ENCODE measurements at regions not wholly inside any gene's neighbourhood (a gene's known extent, or its start where the extent isn't known, plus 50 kb on each side); places are given as distances from the start of the nearest gene placed in this dataset.
"Not testable (repeated sequence)": the region's sequence is repeated elsewhere in the genome, so short reads cannot be mapped to it uniquely, and the experiment has no call there.

DNA sequence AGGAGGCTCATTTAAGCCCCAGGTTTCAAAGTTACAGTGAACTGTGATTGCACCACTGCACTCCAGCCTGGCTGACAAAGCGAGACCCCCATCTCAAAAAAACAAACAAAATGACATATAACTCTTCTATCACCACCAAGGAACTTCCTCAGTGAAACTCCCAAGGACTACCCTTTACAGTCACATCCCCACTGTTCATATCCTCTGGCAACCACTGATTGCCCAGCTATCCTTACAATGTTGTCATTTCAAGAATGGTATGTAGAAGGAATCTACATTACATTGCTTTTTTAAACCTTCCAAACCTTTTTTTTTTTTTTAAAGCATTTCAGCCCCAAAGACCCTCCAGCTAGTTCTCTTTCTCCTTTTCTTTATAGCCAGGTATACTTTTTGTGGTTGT is 123.1 kb upstream of the CARMIL1 start:
- Mint-ChIP-seq H3K27ac (peak overlapping the region; percentile 4), H3K36me3 (ENCODE audit: low read depth) (peaks cover 8% of the 10 kb centered on the region)
- CTCF ChIA-PET = interaction anchor here (0.6 kb wide), 2 partner anchors 13 to 381 kb away, joined by 3 read pairs; no protein-coding TSS in a partner anchor

DNA sequence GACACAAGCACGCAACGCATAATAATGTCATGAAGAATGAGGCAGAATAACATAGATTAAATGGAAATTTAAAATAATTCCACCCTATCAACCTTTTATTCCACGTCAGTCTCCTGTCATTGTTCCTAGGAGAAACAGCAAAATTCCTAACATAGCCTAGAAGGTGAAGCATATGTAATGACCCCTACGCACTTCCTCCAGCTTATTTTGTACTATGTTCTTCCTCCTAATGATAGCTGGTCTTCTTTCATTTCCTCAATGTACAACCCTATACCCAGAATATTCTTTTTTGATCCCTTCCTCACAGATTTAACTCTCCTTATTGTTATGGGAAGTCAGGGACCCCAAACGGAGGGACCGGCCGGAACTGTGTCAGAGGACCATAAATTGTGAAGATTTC is 122.0 kb upstream of the CARMIL1 start:
- intact Hi-C loops (cut with DNase I, micrococcal nuclease) = no loop called here
- ChIA-PET POLR2A (no interaction called here), CTCF (interaction anchor here (0.6 kb wide), 1 partner anchor 558 kb away, joined by 3 read pairs; no protein-coding TSS in a partner anchor)
- no peak for ATAC-seq
- Mint-ChIP-seq H3K4me1 (peaks cover 8% of the 10 kb centered on the region), H3K9me3 (ENCODE audit: low read depth) (peaks cover 24% of the 10 kb centered on the region), H3K27me3 (peaks cover 2% of the 10 kb centered on the region), H3K4me3 (no peak overlapping the region), H3K36me3 (ENCODE audit: low read depth) (peaks cover 8% of the 10 kb centered on the region), H3K27ac (no peak overlapping the region)
- DNase-seq = no peak

More for the DNA sequence above, 123.1 kb upstream of the CARMIL1 start:
- Mint-ChIP-seq H3K9me3 (ENCODE audit: low read depth) (peaks cover 24% of the 10 kb centered on the region), H3K4me3 (no peak overlapping the region), H3K4me1 (peaks cover 12% of the 10 kb centered on the region), H3K27me3 (peaks cover 2% of the 10 kb centered on the region)
- POLR2A ChIA-PET = no interaction called here
- ATAC-seq (no peak), DNase-seq (no peak)
- intact Hi-C loops (cut with DNase I, micrococcal nuclease) = no loop called here

DNA sequence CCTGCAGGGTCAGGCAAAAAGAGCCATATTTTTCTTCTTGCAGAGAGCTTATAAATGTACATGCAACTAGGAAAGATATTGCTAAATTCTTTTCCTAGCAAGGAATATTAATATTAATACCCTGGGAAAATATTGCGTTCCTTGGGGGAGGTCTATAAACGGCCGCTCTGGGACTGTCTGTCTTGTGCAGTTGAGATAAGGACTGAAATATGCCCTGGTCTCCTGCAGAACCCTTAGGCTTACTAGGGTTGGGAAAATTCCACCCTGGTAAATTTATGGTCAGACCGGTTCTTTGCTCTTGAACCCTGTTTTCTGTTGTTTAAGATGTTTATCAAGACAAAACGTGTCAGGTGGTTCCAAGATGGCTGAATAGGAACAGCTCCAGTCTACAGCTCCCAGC is 121.3 kb upstream of the CARMIL1 start:
- ATAC-seq (no peak), DNase-seq (no peak)
- POLR2A ChIA-PET = no interaction called here
- CTCF ChIA-PET = no interaction called here
- Mint-ChIP-seq H3K4me3 (no peak overlapping the region), H3K27me3 (peaks cover 2% of the 10 kb centered on the region), H3K36me3 (ENCODE audit: low read depth) (peaks cover 8% of the 10 kb centered on the region), H3K4me1 (peaks cover 8% of the 10 kb centered on the region), H3K9me3 (ENCODE audit: low read depth) (peaks cover 24% of the 10 kb centered on the region), H3K27ac (no peak overlapping the region)
- intact Hi-C loops (cut with DNase I, micrococcal nuclease) = no loop called here

DNA sequence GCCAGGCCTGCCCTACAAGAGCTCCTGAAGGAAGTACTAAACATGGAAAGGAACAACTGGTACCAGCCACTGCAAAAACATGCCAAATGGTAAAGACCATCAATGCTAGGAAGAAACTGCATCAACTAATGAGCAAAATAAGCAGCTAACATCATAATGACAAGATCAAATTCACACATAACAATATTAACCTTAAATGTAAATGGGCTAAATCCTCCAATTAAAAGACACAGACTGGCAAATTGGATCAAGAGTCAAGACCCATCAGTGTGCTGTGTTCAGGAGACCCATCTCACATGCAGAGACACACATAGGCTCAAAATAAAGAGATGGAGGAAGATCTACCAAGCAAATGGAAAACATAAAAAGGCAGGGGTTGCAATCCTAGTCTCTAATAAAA is 119.0 kb upstream of the CARMIL1 start:
- peaks cover 29% of the 10 kb centered on the region for H3K9me3 Mint-ChIP-seq (ENCODE audit: low read depth)
- ATAC-seq; POLR2A ChIA-PET; DNase-seq; H3K27me3 Mint-ChIP-seq; intact Hi-C loops (cut with DNase I, micrococcal nuclease); H3K4me3 Mint-ChIP-seq; H3K27ac Mint-ChIP-seq; CTCF ChIA-PET: not testable (repeated sequence)
- H3K4me1 Mint-ChIP-seq = peaks cover 15% of the 10 kb centered on the region
- peaks cover 12% of the 10 kb centered on the region for H3K36me3 Mint-ChIP-seq (ENCODE audit: low read depth)

DNA sequence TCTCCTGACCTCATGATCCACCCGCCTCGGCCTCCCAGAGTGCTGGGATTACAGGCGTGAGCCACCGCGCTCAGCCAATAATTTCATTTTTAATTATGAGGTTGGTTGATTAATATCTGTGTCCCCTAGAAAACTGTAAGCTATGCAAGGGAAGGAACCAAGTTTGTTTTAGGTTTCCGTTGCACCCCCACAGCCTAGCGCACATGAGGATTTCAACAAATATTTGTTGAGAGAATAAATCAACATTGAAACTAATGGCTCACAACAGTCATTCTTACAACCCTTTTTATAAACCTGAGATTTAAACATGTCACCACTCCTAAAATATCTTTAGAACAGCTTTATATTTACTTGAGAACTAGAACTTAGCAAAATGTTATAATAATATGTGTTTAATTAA is 114.0 kb upstream of the CARMIL1 start:
- CTCF ChIA-PET = interaction anchor here (0.6 to 1.4 kb wide), 4 partner anchors 27 to 86 kb away, joined by 3 to 5 read pairs (median 3); no protein-coding TSS in a partner anchor
- peaks cover 8% of the 10 kb centered on the region for H3K9me3 Mint-ChIP-seq (ENCODE audit: low read depth)
- H3K4me1 Mint-ChIP-seq = peaks cover 38% of the 10 kb centered on the region
- peaks cover 4% of the 10 kb centered on the region for H3K27me3 Mint-ChIP-seq
- no peak overlapping the region for H3K27ac Mint-ChIP-seq
- intact Hi-C loops (cut with DNase I, micrococcal nuclease) = no loop called here
- H3K36me3 Mint-ChIP-seq (ENCODE audit: low read depth) = peaks cover 7% of the 10 kb centered on the region
- peak overlapping the region; percentile 46 for H3K4me3 Mint-ChIP-seq
- no peak for DNase-seq
- ATAC-seq = no peak
- POLR2A ChIA-PET = no interaction called here

DNA sequence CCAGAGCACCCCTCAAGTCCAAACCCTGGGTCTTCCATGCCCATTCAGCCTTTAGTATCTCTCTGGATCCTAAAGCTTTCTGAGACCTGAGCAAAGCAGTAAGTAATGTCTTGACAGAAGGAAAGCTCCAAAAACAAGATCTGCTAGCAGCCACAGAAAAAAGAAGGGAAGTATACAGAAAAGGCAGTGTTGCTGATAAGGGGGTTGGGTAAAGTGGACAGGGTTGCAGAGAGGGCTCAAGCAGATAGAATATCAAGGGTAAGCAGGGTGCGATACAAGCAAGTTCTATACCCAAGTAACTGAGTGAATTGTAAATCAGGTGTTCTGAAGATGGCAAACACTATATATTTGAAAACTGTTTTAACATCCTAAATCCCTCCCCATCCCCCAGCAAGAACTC is 113.4 kb upstream of the CARMIL1 start:
- no peak for ATAC-seq
- Mint-ChIP-seq H3K27me3 (peaks cover 4% of the 10 kb centered on the region), H3K36me3 (ENCODE audit: low read depth) (peaks cover 6% of the 10 kb centered on the region), H3K9me3 (ENCODE audit: low read depth) (peaks cover 7% of the 10 kb centered on the region), H3K4me3 (peak overlapping the region; percentile 46), H3K27ac (peak overlapping the region; percentile 63), H3K4me1 (peaks cover 41% of the 10 kb centered on the region)
- ChIA-PET CTCF (interaction anchor here (0.6 to 1.4 kb wide), 4 partner anchors 28 to 85 kb away, joined by 3 to 5 read pairs (median 3); no protein-coding TSS in a partner anchor), POLR2A (no interaction called here)
- intact Hi-C loops (cut with DNase I, micrococcal nuclease) = loop anchor here (1.0 to 2.0 kb wide), 2 partner anchors 27 kb away; no protein-coding TSS in a partner anchor
- no peak for DNase-seq

DNA sequence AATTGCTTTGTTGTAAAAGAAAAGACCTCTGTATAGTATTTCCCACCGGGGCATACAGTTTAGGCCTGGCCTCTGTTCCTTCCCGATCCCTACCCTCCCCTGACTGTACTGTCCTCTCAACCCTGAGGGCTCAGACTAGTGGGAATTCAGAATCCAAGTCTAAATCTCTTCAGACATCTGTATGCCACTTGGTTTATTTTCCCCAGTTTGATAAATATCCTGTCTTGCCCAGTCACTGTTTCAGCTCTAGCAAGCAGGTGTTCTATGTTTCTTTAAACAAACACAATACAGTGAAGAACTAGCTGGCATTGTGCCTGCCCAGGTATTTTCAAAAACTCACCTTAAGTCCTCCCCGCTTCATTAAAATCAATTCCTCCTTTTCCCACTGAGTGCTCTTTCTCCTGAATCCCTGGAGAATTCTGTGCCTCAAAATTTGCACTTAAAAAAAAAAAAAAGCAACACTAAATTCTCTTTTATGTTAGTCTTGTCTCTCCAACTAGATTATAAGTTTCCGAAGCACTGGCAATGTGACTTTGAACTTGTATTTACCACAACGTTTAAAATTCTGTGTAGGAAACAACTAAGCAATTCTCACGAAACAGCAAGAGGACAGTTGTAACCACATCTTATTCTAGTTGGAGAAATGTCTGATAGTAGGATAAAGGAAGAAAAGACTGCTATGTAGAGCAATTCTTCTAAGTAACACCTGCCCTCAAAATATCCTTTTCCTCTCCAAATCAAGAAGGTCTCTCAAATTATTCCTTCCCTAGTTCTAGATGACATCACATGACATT is 112.0 kb upstream of the CARMIL1 start:
- ChIA-PET POLR2A (interaction anchor here (0.6 kb wide), 1 partner anchor 35 kb away, joined by 3 read pairs; no protein-coding TSS in a partner anchor), CTCF (no interaction called here)
- intact Hi-C loops (cut with DNase I, micrococcal nuclease) = loop anchor here (1.0 to 2.0 kb wide), 2 partner anchors 28 to 29 kb away; no protein-coding TSS in a partner anchor
- no peak for DNase-seq
- Mint-ChIP-seq H3K9me3 (ENCODE audit: low read depth) (peaks cover 5% of the 10 kb centered on the region), H3K27me3 (peaks cover 4% of the 10 kb centered on the region), H3K4me3 (no peak overlapping the region), H3K27ac (peak overlapping the region; percentile 69), H3K4me1 (peaks cover 48% of the 10 kb centered on the region), H3K36me3 (ENCODE audit: low read depth) (peaks cover 5% of the 10 kb centered on the region)
- ATAC-seq = no peak

DNA sequence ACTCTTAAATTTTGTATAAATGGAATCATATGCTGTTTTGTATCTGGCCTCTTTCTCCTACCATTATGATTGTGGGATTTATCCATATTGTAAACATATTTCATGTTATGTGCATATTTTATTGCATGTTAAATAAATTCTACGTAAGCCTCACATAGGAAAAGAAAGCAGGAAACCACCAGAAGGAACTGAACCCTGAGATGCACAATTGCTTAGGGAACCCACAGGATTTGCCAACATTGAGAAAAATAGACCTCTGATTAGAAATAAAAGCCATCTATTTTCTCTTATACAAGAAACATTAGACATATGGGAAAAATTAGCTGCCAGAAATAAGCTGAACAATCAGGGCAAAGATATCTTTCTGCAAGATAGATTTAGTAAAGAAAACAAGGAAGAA is 111.2 kb upstream of the CARMIL1 start:
- Mint-ChIP-seq H3K27me3 (peaks cover 4% of the 10 kb centered on the region), H3K4me1 (peaks cover 48% of the 10 kb centered on the region), H3K27ac (no peak overlapping the region), H3K4me3 (no peak overlapping the region), H3K36me3 (ENCODE audit: low read depth) (peaks cover 5% of the 10 kb centered on the region), H3K9me3 (ENCODE audit: low read depth) (peaks cover 5% of the 10 kb centered on the region)
- CTCF ChIA-PET = no interaction called here
- DNase-seq (no peak), ATAC-seq (no peak)
- intact Hi-C loops (cut with DNase I, micrococcal nuclease) = loop anchor here in 1 of 2 experiments (2.0 kb wide), 1 partner anchor 29 kb away; no protein-coding TSS in a partner anchor
- POLR2A ChIA-PET = no interaction called here

DNA sequence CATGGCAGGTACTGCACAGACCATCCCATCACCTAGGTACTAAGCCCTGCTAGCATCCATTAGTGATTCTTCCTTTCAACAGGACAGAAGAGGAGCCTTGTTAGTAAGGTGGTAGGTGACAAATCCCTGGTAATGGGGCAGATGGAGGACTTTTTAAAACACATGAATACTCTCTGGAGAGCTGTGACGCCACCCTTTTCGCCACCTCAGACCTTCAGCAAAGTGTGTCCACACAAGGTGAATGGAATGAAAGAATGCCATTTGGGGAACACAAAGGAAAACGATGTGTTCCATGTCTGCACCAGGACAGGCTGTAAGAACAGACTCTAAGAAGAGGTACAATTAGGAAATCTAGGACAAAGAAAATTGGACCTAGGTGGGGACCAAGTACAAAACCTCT is 110.5 kb upstream of the CARMIL1 start:
- Mint-ChIP-seq H3K27ac (no peak overlapping the region), H3K36me3 (ENCODE audit: low read depth) (peaks cover 5% of the 10 kb centered on the region), H3K9me3 (ENCODE audit: low read depth) (peaks cover 5% of the 10 kb centered on the region), H3K27me3 (peaks cover 4% of the 10 kb centered on the region), H3K4me3 (no peak overlapping the region), H3K4me1 (peaks cover 49% of the 10 kb centered on the region)
- intact Hi-C loops (cut with DNase I, micrococcal nuclease) = no loop called here
- ATAC-seq (no peak), DNase-seq (no peak)
- ChIA-PET POLR2A (no interaction called here), CTCF (interaction anchor here (0.6 kb wide), 1 partner anchor 17 kb away, joined by 3 read pairs; no protein-coding TSS in a partner anchor)

DNA sequence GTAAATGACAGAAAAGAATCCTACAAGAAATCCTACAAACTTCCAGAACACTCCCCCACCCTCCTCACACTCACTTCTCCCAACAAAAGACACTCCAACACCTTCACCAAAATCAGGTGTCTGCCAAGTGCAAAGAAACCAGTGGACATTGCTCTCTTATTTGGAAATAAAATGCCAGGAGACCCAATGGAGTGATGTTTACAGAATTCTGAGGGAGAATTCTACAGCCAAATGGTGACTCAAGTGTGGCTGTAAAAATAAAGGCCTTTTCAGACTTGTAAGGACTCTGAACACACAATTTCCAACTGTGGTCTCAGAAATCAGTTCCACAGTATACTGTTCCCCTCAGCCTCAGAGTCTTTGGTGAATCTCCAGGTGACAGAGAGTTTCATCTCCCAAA is 109.6 kb upstream of the CARMIL1 start:
- Mint-ChIP-seq H3K27me3 (peaks cover under 1% of the 10 kb centered on the region), H3K36me3 (ENCODE audit: low read depth) (peaks cover 2% of the 10 kb centered on the region), H3K4me1 (peaks cover 54% of the 10 kb centered on the region), H3K27ac (peak overlapping the region; percentile 45), H3K4me3 (no peak overlapping the region), H3K9me3 (ENCODE audit: low read depth) (peaks cover 2% of the 10 kb centered on the region)
- ATAC-seq (no peak), DNase-seq (no peak)
- POLR2A ChIA-PET = no interaction called here
- intact Hi-C loops (cut with DNase I, micrococcal nuclease) = no loop called here
- CTCF ChIA-PET = interaction anchor here (0.8 kb wide), 1 partner anchor 590 kb away, joined by 3 read pairs; no protein-coding TSS in a partner anchor

DNA sequence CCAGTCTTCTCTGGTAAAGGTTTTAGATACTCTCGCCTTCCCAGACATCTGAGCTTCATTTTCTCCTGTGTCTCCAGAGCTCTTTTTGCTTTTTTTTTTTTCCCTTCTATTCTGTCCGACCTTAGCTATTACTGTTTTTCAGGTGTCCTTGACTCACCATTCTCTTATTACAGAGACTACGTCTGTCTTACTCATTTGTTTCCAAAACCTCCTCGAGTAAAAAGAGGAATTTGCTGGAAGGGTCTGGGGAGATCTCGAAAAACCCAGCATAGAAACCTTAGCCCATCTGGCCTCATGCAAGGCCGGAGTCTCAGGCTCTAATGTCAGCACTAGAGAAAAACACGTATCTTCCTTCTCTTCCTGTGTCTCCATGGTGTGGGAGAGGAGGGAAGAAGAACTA is 109.2 kb upstream of the CARMIL1 start:
- H3K4me1 Mint-ChIP-seq = peaks cover 54% of the 10 kb centered on the region
- no peaks in the 10 kb centered on the region for H3K9me3 Mint-ChIP-seq (ENCODE audit: low read depth)
- ChIA-PET POLR2A (no interaction called here), CTCF (interaction anchor here (0.8 kb wide), 1 partner anchor 590 kb away, joined by 3 read pairs; no protein-coding TSS in a partner anchor)
- no peak overlapping the region for H3K4me3 Mint-ChIP-seq
- no peaks in the 10 kb centered on the region for H3K27me3 Mint-ChIP-seq
- no peak for DNase-seq
- intact Hi-C loops (cut with DNase I, micrococcal nuclease) = no loop called here
- ATAC-seq = no peak
- H3K36me3 Mint-ChIP-seq (ENCODE audit: low read depth) = no peaks in the 10 kb centered on the region
- H3K27ac Mint-ChIP-seq = peak overlapping the region; percentile 45

DNA sequence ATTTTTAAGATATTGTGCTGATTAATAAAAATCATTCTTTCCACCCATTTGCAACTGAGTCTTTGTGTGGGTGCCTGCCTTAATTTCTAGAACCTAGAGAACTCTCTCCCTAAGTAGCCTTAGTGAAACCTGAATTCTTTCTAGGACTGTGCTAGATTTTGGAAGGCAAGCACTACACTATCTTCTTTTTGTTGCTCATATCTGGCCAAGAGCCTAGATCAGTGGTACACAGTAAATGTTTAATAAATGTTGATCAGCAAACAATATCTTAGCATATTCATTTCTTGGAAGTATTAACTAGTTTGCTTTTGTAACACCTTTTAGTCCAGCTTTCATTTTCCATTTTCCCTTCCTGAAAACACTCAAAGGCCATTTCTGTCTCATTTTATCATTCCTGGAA is 108.5 kb upstream of the CARMIL1 start:
- no peaks in the 10 kb centered on the region for H3K9me3 Mint-ChIP-seq (ENCODE audit: low read depth)
- DNase-seq (no peak), ATAC-seq (no peak)
- no peaks in the 10 kb centered on the region for H3K36me3 Mint-ChIP-seq (ENCODE audit: low read depth)
- H3K27me3 Mint-ChIP-seq = no peaks in the 10 kb centered on the region
- ChIA-PET CTCF (no interaction called here), POLR2A (no interaction called here)
- H3K27ac Mint-ChIP-seq = no peak overlapping the region
- peaks cover 52% of the 10 kb centered on the region for H3K4me1 Mint-ChIP-seq
- H3K4me3 Mint-ChIP-seq = no peak overlapping the region
- intact Hi-C loops (cut with DNase I, micrococcal nuclease) = no loop called here
